Fibroblast of pulmonary artery (primary cell): ENCODE measurements at regions not wholly inside any gene's neighbourhood (a gene's known extent, or its start where the extent isn't known, plus 50 kb on each side); places are given as distances from the start of the nearest gene placed in this dataset.
A peak's percentile ranks its signal among the peaks of the same experiment; 100 is the strongest.

ENCODE experiments used
- DNase-seq: peaks from one replicate; pipeline ENCODE4 v3.0.0-alpha.2; 2010; ENCODE audit warnings: low read depth
- H3K4me3 ChIP-seq: replicated peaks from 2 replicates; pipeline ENCODE4 v1.5.1; 2011; ENCODE audit warnings: low read depth, mild to moderate bottlenecking, control low read depth, low read length, moderate library complexity
- CTCF ChIP-seq: IDR thresholded peaks from 2 replicates; pipeline ENCODE4 v1.5.1; 2011; ENCODE audit warnings: mild to moderate bottlenecking, control low read depth, low read length, inconsistent platforms; ENCODE audit errors: missing control alignments

DNA sequence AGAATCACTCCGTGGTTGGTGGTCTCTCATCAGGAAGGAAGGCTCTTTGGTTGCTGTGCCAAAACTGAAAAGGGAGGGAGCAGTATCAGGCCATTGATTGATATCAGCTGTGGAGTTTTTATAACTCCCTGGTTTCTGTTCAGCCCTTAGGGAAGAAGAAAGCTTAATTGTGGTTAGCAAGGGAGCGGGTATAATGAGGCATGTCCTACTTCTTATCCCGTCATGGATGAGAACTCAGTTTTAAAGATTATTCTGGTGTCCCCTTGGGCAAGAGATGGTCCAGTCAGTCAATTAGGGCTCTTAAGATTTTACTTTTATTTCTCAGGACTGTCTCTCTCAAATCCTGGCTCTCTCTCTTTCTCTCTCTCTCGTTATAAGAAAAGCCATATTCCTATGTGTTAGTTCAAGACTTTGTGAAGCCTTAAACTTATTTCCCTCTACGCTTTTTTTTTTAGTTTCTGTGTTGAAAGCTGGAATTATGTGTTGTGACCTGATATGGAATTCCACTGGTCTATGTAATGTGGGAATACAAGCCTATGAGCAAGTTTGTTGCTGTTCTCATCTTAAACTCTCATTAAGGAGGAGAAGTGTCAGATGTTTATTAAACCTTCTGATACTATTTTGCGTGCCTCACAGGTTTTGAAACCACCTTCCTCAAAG is 514.0 kb upstream of the CDH2 start:
- no peak overlapping the region for H3K4me3 ChIP-seq
- TF ChIP-seq CTCF = no peak
- DNase-seq = no peak

DNA sequence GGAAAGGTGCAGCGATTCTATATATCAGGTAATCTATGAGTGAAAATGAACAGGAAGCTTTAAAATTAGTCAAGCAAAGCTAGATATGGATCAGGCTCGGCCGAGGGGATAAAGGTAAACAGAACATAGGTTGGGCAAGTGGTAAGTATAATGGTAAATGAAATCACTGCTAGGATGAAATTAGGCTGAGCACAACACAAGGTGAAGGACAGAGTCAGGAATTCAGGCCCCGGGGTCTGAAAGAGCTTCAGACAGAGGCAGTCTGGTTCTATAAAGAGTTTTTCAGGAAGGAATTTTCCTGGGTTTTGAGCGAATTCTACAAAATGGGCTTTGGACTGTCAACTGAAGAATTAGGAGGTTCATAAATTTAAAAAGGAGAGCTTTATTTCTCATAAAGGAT is 513.2 kb upstream of the CDH2 start:
- DNase-seq = no peak
- no peak overlapping the region for H3K4me3 ChIP-seq
- TF ChIP-seq CTCF = no peak

DNA sequence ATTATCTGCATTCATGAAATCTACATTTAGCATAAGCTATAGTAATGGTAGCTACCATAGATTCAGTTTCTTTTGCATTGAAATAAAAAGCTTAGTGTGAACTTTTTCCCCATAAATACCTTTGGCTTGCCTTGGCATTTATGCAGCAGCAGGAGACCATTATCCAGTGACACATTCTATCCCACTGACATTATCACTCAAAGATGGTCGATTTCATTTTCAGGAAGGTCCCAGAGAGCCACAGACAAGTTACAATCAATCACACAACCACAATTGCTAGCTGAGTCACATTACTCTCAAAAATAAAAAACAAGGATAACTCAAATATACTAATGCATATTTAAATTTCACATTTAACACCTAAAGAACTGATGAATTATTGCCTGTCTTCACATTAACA is 512.7 kb upstream of the CDH2 start:
- DNase-seq = no peak
- no peak for TF ChIP-seq CTCF
- H3K4me3 ChIP-seq = no peak overlapping the region

- H3K4me3 ChIP-seq = no peak overlapping the region
- no peak for DNase-seq
- no peak for TF ChIP-seq CTCF
Measured at GRCh38 chr18:28684746-28685355, 507.9 kb upstream of the CDH2 start.

DNA sequence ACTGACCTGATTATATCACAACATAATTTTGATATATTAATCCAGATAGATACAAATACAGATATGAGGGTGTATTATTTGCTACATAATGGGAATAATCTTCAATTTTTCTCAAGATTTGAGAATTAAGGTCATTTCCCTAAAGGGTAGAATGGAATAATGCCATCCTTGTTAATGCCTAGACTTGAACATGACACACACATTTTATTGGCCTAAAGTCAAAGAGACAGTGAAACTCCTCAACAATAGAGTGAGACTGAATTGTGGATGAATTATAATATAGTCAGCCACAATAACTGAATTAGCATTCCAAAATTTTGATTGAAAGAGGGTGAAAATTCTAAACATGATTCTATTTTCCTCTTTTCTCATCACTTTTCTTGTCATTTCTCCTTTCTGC is 506.0 kb upstream of the CDH2 start:
- no peak for TF ChIP-seq CTCF
- H3K4me3 ChIP-seq = no peak overlapping the region
- DNase-seq = no peak

GRCh38 chr18:28669165-28669564 is 492.2 kb upstream of the CDH2 start:
- no peak for DNase-seq
- no peak for TF ChIP-seq CTCF
- no peak overlapping the region for H3K4me3 ChIP-seq

- no peak overlapping the region for H3K4me3 ChIP-seq
- peak; percentile 50 for DNase-seq
- no peak for TF ChIP-seq CTCF
Measured at GRCh38 chr18:28666216-28666615, 489.3 kb upstream of the CDH2 start.
